Ishikawa (cell line): ENCODE measurements at regions not wholly inside any gene's neighbourhood (a gene's known extent, or its start where the extent isn't known, plus 50 kb on each side); places are given as distances from the start of the nearest gene placed in this dataset.

Experiments used
- CEBPB ChIP-seq: IDR thresholded peaks from 2 replicates; pipeline ENCODE4 v1.6.1; 2012
- CREB1 ChIP-seq: IDR thresholded peaks from 2 replicates; pipeline ENCODE4 v1.6.1; 2012; ENCODE audit warnings: low read depth
- EGR1 ChIP-seq: IDR thresholded peaks from 2 replicates; pipeline ENCODE4 v1.6.1; 2012
- EP300 ChIP-seq: IDR thresholded peaks from 2 replicates; pipeline ENCODE4 v1.6.1; 2012; ENCODE audit warnings: borderline replicate concordance
- FOXM1 ChIP-seq: IDR thresholded peaks from 2 replicates; pipeline ENCODE4 v1.6.1; 2012; ENCODE audit warnings: low read depth, borderline replicate concordance
- NFIC ChIP-seq: IDR thresholded peaks from 2 replicates; pipeline ENCODE4 v1.6.1; 2012
- RAD21 ChIP-seq: IDR thresholded peaks from 2 replicates; pipeline ENCODE4 v1.6.1; 2012; ENCODE audit warnings: low read depth
- REST ChIP-seq: IDR thresholded peaks from 2 replicates; pipeline ENCODE4 v1.6.1; 2012; ENCODE audit warnings: low read depth, mild to moderate bottlenecking
- TAF1 ChIP-seq: IDR thresholded peaks from 2 replicates; pipeline ENCODE4 v1.6.1; 2012; ENCODE audit warnings: low read depth, mild to moderate bottlenecking
- TCF12 ChIP-seq: IDR thresholded peaks from 2 replicates; pipeline ENCODE4 v1.6.1; 2012; ENCODE audit warnings: low read depth
- TEAD4 ChIP-seq: IDR thresholded peaks from 2 replicates; pipeline ENCODE4 v1.6.1; 2012
- USF1 ChIP-seq: IDR thresholded peaks from 2 replicates; pipeline ENCODE4 v1.6.1; 2012
- YY1 ChIP-seq: IDR thresholded peaks from 2 replicates; pipeline ENCODE4 v1.6.1; 2012; ENCODE audit warnings: low read depth
- ZBTB7A ChIP-seq: IDR thresholded peaks from 2 replicates; pipeline ENCODE4 v1.6.1; 2012; ENCODE audit warnings: low read depth
- TF ChIP-seq, protein P1 (sequence below): IDR thresholded peaks from 2 replicates; pipeline ENCODE4 v1.6.1; 2012

DNA sequence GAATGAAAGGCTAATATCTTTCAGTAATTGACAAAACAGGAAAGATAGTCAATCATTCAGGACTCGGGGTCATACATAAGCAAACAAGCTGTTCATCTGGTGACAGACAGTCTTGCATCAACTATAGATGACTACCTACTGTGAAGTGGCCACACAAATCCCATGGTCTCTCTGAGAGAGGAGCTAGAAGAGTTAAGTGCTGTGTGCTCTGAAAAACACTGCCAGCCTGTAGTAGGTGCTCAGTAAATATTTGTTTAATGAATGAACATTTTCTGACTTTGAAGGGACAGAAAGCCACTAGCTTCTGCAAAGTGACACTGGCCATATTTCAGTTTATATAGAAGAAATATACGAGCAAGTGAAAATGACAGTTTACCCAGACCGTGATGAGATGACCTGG is 184.0 kb upstream of the CHAC2 start:
- TF ChIP-seq USF1 (no peak), TEAD4 (no peak), CEBPB (no peak), REST (no peak), FOXM1 (no peak), TAF1 (no peak), ZBTB7A (no peak), EP300 (no peak), RAD21 (no peak), CREB1 (no peak), TCF12 (no peak), YY1 (no peak), EGR1 (no peak), NFIC (no peak)
- TF ChIP-seq, protein P1, sequence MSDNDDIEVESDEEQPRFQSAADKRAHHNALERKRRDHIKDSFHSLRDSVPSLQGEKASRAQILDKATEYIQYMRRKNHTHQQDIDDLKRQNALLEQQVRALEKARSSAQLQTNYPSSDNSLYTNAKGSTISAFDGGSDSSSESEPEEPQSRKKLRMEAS = no peak

DNA sequence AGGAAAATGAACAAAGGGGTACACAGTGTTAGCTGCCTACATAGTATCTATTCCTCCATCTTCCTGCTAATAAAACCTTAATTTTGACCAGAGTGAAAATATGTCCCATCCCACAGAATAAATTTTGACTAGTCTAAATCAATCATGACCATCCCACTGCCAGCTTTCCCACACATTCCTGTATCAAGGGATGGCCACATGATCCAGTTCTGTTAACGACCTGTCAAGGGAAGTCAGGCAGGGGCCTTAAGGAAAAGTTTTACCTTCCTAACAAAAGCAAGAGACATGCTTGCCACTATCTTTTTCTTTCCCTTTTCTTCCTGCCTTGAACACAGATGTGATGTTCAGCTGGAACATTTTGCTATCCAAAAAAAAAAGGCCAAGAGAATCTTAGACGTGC is 185.0 kb upstream of the CHAC2 start:
- TF ChIP-seq FOXM1 = no peak
- TF ChIP-seq EP300 = no peak
- no peak for TF ChIP-seq REST
- TF ChIP-seq EGR1 = no peak
- no peak for TF ChIP-seq USF1
- TF ChIP-seq RAD21 = no peak
- no peak for TF ChIP-seq TCF12
- TF ChIP-seq, protein P1 = no peak
- TF ChIP-seq TAF1 = no peak
- TF ChIP-seq TEAD4 = no peak
- TF ChIP-seq ZBTB7A = no peak
- no peak for TF ChIP-seq CEBPB
- no peak for TF ChIP-seq NFIC
- no peak for TF ChIP-seq YY1
- TF ChIP-seq CREB1 = no peak

DNA sequence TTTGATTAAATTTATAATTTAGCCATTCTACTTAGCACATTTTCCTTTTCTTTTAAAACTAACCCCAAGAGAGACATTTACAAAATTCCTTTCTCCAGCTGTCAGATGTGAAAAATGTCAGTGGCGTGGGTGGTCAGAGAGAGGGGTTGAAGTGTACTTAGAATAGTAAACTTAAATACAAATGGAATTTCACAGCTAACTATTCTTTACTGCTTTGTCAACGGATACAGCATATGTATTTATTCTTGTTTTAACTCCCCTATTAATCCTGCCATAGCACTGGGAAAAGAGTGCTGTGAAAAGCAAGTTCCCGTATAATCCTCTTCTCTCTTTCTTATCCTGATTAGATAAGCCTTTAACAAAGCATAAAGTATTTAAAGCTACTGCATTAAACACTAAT is 191.4 kb upstream of the CHAC2 start:
- TF ChIP-seq CEBPB = no peak
- no peak for TF ChIP-seq CREB1
- TF ChIP-seq USF1 = no peak
- no peak for TF ChIP-seq NFIC
- no peak for TF ChIP-seq EP300
- TF ChIP-seq TEAD4 = no peak
- TF ChIP-seq ZBTB7A = no peak
- no peak for TF ChIP-seq EGR1
- TF ChIP-seq FOXM1 = no peak
- no peak for TF ChIP-seq YY1
- TF ChIP-seq TCF12 = no peak
- no peak for TF ChIP-seq REST
- no peak for TF ChIP-seq TAF1
- TF ChIP-seq, protein P1 = no peak
- no peak for TF ChIP-seq RAD21

- TF ChIP-seq TCF12 (no peak), CREB1 (no peak), EGR1 (no peak), FOXM1 (no peak), EP300 (no peak), YY1 (no peak), REST (no peak), USF1 (no peak), TEAD4 (no peak), RAD21 (no peak), ZBTB7A (no peak), TAF1 (no peak), CEBPB (no peak), NFIC (no peak)
- TF ChIP-seq, protein P1 = no peak
Measured at GRCh38 chr2:53575721-53576124, 191.9 kb upstream of the CHAC2 start.
